ENCODE measurements at regions not wholly inside any gene's neighbourhood (a gene's known extent, or its start where the extent isn't known, plus 50 kb on each side); places are given as distances from the start of the nearest gene placed in this dataset.

- no peak for DNase-seq (ENCODE audit: low spot score)
- Histone ChIP-seq H3K9me3 (ENCODE audit: control insufficient read depth in 4 of 4, low read length in 3 of 4) (no peaks in the 10 kb centered on the region), H3K4me1 (ENCODE audit: control insufficient read depth in 4 of 4, insufficient read depth in 4 of 4, low read length in 3 of 4) (peaks cover 4 to 14% (median 10%) of the 10 kb centered on the region in 4 donors), H3K4me3 (ENCODE audit: low read depth in 1 of 3, low read length in 3 of 3) (no peak overlapping the region), H3K36me3 (ENCODE audit: control insufficient read depth in 4 of 4, insufficient read depth in 3 of 4, low read depth in 1 of 4, low read length in 3 of 4) (no peaks in the 10 kb centered on the region), H3K27ac (ENCODE audit: low read depth in 1 of 2, low read length in 2 of 2) (no peak overlapping the region), H3K27me3 (ENCODE audit: control insufficient read depth in 4 of 4, insufficient read depth in 4 of 4, low read length in 3 of 4) (no peaks in the 10 kb centered on the region), H3K9ac (ENCODE audit: low read depth in 1 of 2, low read length in 2 of 2) (no peak overlapping the region)
- TF ChIP-seq JUND (IDR thresholded peaks at IDR 0.05) (no peak), GABPA (IDR thresholded peaks at IDR 0.05 in 1 of 2, conservative IDR thresholded peaks at IDR 0.05 in 1 of 2) (no peak), HNF4G (IDR thresholded peaks at IDR 0.05) (no peak), YY1 (IDR thresholded peaks at IDR 0.05) (no peak), CTCF (IDR thresholded peaks at IDR 0.05; ENCODE audit: low read depth, low read length, missing input control) (no peak), SP1 (IDR thresholded peaks at IDR 0.05) (no peak), NR2F2 (IDR thresholded peaks at IDR 0.05) (no peak), RXRA (IDR thresholded peaks at IDR 0.05) (no peak), FOXA2 (IDR thresholded peaks at IDR 0.05) (no peak)
- 67% methylated on average over 4 of the region's 4 CpGs for WGBS
These were observed 58.8 kb upstream of the HAAO start for GRCh38 chr2:42851186-42851585.

- H3K27ac ChIP-seq (ENCODE audit: low read depth in 1 of 2, low read length in 2 of 2), result no peak overlapping the region
- no peak overlapping the region for H3K9ac ChIP-seq (ENCODE audit: low read depth in 1 of 2, low read length in 2 of 2)
- DNase-seq (ENCODE audit: low spot score), result no peak
- no peaks in the 10 kb centered on the region for H3K36me3 ChIP-seq (ENCODE audit: control insufficient read depth in 4 of 4, insufficient read depth in 3 of 4, low read depth in 1 of 4, low read length in 3 of 4)
- H3K27me3 ChIP-seq (ENCODE audit: control insufficient read depth in 4 of 4, insufficient read depth in 4 of 4, low read length in 3 of 4), result no peaks in the 10 kb centered on the region
- peaks cover 4 to 14% (median 10%) of the 10 kb centered on the region in 4 donors for H3K4me1 ChIP-seq (ENCODE audit: control insufficient read depth in 4 of 4, insufficient read depth in 4 of 4, low read length in 3 of 4)
- TF ChIP-seq FOXA2 (IDR thresholded peaks at IDR 0.05) (no peak), CTCF (IDR thresholded peaks at IDR 0.05; ENCODE audit: low read depth, low read length, missing input control) (no peak), RAD21 (IDR thresholded peaks at IDR 0.05) (no peak), FOXA1 (IDR thresholded peaks at IDR 0.05) (no peak), EGR1 (IDR thresholded peaks at IDR 0.05; ENCODE audit: low read depth in 2 of 2) (no peak), ZBTB33 (IDR thresholded peaks at IDR 0.05) (no peak), RXRA (IDR thresholded peaks at IDR 0.05) (no peak), ATF3 (IDR thresholded peaks at IDR 0.05) (no peak), MAX (IDR thresholded peaks at IDR 0.05) (no peak), REST (IDR thresholded peaks at IDR 0.05) (no peak), HNF4A (conservative IDR thresholded peaks at IDR 0.05) (no peak)
- no peaks in the 10 kb centered on the region for H3K9me3 ChIP-seq (ENCODE audit: control insufficient read depth in 4 of 4, low read length in 3 of 4)
- H3K4me3 ChIP-seq (ENCODE audit: low read depth in 1 of 3, low read length in 3 of 3), result no peak overlapping the region
- 89% methylated on average over 14 of the region's 14 CpGs for WGBS
These were observed 57.8 kb upstream of the HAAO start for GRCh38 chr2:42850016-42850805.

All from liver (tissue), 8 donors.